Hematopoietic multipotent progenitor cell treated with erythropoietin and hydrocortisone succinate and interleukin-3 and kit ligand, for 17 days (in vitro differentiated cells): ENCODE measurements at regions not wholly inside any gene's neighbourhood (a gene's known extent, or its start where the extent isn't known, plus 50 kb on each side); places are given as distances from the start of the nearest gene placed in this dataset.
"Not testable (repeated sequence)": the region's sequence is repeated elsewhere in the genome, so short reads cannot be mapped to it uniquely, and the experiment has no call there.

ENCODE experiments used
- DNase-seq: peaks from one replicate; pipeline ENCODE4 v3.0.0-alpha.2; 2015; ENCODE audit warnings: low spot score

GRCh38 chr3:110614186-110614585 lies 457.4 kb upstream of the NECTIN3 start:
- DNase-seq = no peak

GRCh38 chr3:110615454-110615853 lies 456.2 kb upstream of the NECTIN3 start:
- no peak for DNase-seq

GRCh38 chr3:110618512-110619226 lies 452.9 kb upstream of the NECTIN3 start:
- DNase-seq = no peak

GRCh38 chr3:110620118-110620517 lies 451.5 kb upstream of the NECTIN3 start:
- no peak for DNase-seq

- DNase-seq = no peak
Measured at GRCh38 chr3:110623571-110623970, 448.0 kb upstream of the NECTIN3 start.

GRCh38 chr3:110624576-110624975 lies 447.0 kb upstream of the NECTIN3 start:
- no peak for DNase-seq

- DNase-seq = no peak
Measured at GRCh38 chr3:110625201-110625747, 446.3 kb upstream of the NECTIN3 start.

GRCh38 chr3:110626652-110627111 lies 444.9 kb upstream of the NECTIN3 start:
- not testable (repeated sequence) for DNase-seq

- DNase-seq = no peak
Measured at GRCh38 chr3:110628650-110629301, 442.8 kb upstream of the NECTIN3 start.

- no peak for DNase-seq
Measured at GRCh38 chr3:110629917-110630316, 441.7 kb upstream of the NECTIN3 start.

- no peak for DNase-seq
Measured at GRCh38 chr3:110644203-110644602, 427.4 kb upstream of the NECTIN3 start.

- DNase-seq = no peak
Measured at GRCh38 chr3:110646055-110646454, 425.6 kb upstream of the NECTIN3 start.

GRCh38 chr3:110646496-110646895 lies 425.1 kb upstream of the NECTIN3 start:
- no peak for DNase-seq

GRCh38 chr3:110647586-110647985 lies 424.0 kb upstream of the NECTIN3 start:
- no peak for DNase-seq

GRCh38 chr3:110650741-110651140 lies 420.9 kb upstream of the NECTIN3 start:
- no peak for DNase-seq

GRCh38 chr3:110654843-110655502 lies 416.6 kb upstream of the NECTIN3 start:
- no peak for DNase-seq

GRCh38 chr3:110656394-110657025 lies 415.1 kb upstream of the NECTIN3 start:
- no peak for DNase-seq

GRCh38 chr3:110664148-110664547 lies 407.5 kb upstream of the NECTIN3 start:
- DNase-seq = no peak

GRCh38 chr3:110666495-110666894 lies 405.1 kb upstream of the NECTIN3 start:
- DNase-seq = no peak

- no peak for DNase-seq
Measured at GRCh38 chr3:110667216-110667615, 404.4 kb upstream of the NECTIN3 start.

- no peak for DNase-seq
Measured at GRCh38 chr3:110670407-110670806, 401.2 kb upstream of the NECTIN3 start.

- no peak for DNase-seq
Measured at GRCh38 chr3:110677506-110677905, 394.1 kb upstream of the NECTIN3 start.
